HG02623 (cell line): ENCODE measurements at regions not wholly inside any gene's neighbourhood (a gene's known extent, or its start where the extent isn't known, plus 50 kb on each side); places are given as distances from the start of the nearest gene placed in this dataset.

ENCODE experiments used
- ATAC-seq: cut with Tn5 transposase; IDR thresholded peaks from one replicate; pipeline ENCODE4 v1.9.1; 2021; ENCODE audit warnings: moderate library complexity; ENCODE audit not compliant: unreplicated experiment

- no peak for ATAC-seq
Measured at GRCh38 chr2:43129676-43130547, 96.5 kb downstream of the ZFP36L2 start.

- no peak for ATAC-seq
Measured at GRCh38 chr2:43128559-43128955, 97.8 kb downstream of the ZFP36L2 start.

DNA sequence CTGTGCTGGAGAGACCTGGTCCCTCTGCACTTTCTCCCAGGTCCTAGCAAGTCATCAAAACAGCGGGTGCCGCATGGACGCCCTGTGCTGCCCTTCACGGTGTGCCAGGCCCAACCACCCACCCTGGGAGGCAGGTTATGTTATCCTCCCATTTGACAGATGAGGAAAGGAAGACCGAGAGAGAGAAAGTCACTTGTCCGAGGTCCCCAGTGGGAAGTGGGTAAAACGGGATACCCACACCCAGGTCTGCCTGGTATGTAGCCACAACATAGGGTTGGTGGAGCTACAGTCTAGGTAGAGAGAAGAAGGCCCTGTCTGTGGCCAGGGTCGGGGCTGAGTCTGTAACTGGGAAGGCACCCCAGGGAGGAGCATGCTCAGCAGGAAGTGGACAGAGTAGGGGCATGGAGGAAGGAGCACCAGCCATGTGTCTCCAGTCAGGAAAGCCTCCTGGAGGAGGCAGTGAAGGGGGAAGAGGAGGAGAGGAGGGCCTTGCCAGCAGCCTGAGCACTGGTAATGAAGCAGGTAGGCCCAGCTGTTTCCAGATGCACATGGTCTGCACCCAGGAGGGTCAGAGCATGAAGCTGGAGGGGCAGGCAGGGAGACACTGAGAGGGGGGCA, 98.4 kb downstream of the ZFP36L2 start:
- ATAC-seq, result no peak

DNA sequence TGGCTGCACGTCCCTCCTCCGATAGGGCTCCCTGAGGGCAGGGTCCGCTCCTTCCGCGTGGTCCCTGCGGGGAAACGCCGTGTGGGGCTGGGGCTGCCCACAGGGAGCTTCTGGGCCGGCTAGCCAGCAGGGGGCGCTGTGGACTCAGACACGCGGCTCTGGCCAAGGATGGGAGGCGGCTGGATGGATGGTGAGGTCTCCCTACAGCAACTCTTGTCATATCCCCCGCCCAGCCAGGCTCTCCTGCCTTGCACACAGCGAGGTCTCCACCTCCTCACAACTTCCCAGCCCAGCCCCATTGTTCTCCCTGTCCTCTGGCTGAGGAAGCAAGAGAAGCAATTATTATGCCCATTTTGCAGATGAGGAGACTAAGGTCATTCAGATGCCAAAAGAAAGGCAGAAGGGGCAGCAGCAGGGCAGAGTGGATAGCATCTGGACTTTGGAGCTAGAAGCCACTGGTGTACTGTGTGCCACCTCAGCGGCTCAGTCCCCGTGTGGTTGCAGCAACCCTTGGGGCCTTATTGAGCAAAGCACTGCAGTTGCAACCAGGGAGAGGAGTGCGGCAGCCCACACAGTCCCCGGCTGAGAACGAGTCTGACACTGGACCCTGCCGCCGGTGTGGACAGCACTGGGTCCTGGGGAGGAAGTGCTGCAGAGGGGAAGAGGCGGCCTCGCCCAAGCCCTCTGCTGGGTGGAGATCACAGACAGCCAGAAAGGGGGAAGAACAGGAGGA, 99.0 kb downstream of the ZFP36L2 start:
- no peak for ATAC-seq

DNA sequence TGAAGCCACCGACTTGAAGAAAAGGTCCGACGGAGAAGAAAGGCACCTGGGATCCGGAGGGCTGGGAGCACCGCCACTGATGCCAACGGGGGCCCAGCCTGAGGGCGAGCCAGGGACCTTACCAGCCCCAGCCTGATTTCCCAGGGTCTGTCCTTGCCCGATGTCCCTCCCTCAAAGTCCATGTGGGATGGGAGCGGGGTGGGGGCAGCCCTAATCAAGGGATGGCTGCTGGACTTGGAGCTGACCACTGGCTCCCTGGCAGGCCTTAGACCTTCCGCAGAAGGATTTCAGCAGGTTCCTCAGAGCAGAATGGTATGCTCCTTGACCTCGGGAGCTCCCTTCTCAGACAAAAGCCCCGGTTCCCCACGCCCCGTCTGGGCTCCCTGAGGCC, 99.6 kb downstream of the ZFP36L2 start:
- no peak for ATAC-seq

- no peak for ATAC-seq
Measured at GRCh38 chr2:43125090-43125998, 101.1 kb downstream of the ZFP36L2 start.

DNA sequence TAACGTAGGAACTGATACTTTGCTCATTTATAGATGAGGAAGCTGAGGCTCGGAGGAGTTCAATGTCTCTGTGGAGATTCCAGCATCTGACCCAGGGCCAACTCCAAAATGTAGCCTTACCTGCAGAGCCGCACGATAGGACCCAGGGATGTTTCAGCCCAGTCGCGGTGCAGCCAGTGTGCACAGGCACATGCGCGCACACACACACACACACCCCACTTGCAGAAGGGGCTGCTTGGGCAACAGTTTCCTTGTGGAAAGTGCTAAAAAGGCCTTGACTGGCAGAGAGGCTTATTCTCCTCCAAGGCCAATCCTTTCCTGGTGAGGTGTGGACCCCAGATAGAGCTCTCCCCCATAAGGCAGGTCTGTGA, 101.7 kb downstream of the ZFP36L2 start:
- no peak for ATAC-seq

DNA sequence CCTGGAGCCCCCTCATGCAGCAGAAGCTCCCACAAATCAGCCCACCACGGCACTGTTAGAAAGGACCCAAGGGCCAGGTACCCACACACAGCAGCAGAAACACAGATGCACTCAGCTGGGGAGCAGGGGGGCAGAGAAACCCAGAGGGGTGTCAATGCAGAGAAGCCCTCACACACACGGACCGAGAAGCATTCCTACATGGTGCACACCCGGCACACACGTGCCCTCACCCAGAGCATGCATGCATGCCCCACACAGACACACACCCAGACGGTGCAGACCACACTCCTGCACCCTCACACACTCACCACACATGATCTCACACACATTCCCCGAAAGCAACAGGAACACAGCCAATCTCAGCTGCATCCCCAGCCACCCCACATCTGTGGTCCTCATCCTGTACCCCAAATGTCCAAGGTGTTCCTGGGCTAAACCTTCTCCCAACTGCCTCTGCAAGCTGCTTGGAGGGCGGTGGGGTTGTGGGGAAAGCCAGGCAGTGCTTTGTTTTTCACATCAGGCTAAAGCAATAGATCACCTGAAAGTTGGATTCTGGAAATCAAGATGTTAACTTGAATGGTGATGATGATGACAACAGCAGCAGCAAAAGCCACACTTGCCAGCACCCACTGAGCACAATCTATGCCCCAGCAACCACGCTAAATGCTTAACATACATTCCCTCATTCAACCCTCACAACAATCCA, 102.3 kb downstream of the ZFP36L2 start:
- no peak for ATAC-seq

DNA sequence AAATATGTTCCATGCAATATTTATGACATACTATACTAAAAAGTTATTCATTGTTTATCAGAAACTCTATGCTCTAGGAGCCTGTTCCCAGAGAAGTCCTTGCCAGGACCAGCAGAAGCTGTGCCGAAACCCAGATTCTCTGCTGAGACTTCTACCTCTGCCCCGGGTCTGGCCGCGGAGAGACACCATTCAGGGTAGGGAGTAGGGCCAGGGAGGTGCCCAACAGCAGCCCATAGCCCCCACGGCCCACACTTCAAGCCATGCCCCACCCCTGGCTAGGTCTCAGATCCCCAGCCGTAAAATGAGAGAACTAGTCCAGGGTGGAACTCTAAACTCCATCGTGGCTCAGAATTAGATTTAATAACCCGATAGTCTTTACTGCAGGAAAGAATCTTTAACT, 102.9 kb downstream of the ZFP36L2 start:
- no peak for ATAC-seq

GRCh38 chr2:43123028-43123427, 103.4 kb downstream of the ZFP36L2 start:
- no peak for ATAC-seq

GRCh38 chr2:43121580-43122314, 104.7 kb downstream of the ZFP36L2 start:
- no peak for ATAC-seq

- no peak for ATAC-seq
Measured at GRCh38 chr2:43119303-43119702, 107.1 kb downstream of the ZFP36L2 start.

GRCh38 chr2:43117521-43118143, 108.8 kb downstream of the ZFP36L2 start:
- no peak for ATAC-seq

DNA sequence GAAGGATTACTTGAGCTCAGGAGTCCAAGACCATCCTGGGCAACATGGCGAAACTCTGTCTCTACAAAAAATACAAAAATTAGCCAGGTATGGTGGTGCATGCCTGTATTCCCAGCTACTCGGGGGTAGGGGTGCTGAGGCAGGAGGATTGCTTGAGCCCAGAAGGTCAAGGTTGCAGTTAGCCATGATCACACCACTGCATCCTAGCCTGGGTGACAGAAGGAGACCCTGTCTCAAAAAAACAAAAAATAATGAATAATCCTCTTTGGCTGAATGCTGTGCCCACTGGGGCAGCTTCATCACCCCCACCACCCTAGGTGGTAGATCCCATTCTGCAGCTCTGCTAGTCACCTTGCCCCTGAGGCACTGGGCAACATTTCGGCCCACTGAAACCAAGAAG, 109.4 kb downstream of the ZFP36L2 start:
- ATAC-seq, result no peak

GRCh38 chr2:43115881-43116280, 110.5 kb downstream of the ZFP36L2 start:
- ATAC-seq, result no peak

DNA sequence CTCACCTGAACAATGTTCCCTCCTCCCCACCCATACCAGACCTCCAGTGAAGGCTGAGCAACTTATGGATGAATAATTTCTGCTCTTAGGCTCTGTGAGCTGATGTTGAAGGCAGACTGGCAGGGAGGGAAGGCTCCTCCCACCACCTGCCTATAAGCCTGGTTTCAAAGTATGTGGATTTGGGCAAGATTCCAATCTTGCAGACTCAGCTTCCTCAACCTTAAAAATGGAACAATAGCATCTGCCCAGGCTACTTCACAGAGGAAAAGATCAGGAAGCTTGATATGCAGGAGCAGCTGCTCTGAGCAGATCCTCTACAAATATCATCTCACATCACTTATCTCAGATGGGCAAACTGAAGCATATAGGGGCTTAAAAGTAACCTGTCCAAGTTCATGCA, 112.2 kb downstream of the ZFP36L2 start:
- no peak for ATAC-seq

- no peak for ATAC-seq
Measured at GRCh38 chr2:43111788-43112554, 114.4 kb downstream of the ZFP36L2 start.

DNA sequence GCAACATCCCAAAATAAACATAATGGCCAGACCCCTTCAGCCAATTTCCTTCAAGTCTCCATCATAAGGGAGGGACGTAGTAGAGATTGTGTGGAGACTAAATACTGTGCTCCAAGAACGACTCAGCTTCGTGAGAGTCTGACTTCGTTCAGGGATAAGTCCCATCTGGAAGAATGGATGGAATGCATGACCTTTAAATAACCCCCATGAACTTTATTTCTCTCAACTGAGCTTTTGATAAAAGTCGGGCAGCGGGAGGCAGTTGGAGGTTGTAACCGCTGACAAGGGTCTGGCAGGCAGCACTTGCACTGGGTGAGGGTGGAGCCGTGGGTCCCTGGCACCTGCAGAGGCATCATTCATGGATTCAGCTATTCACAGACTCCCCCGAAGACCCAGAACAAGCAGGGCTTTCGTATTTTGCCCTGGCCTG, 115.9 kb downstream of the ZFP36L2 start:
- ATAC-seq, result no peak
